Colon (tissue), 2 donors: ENCODE measurements at regions not wholly inside any gene's neighbourhood (a gene's known extent, or its start where the extent isn't known, plus 50 kb on each side); places are given as distances from the start of the nearest gene placed in this dataset.
A peak's percentile ranks its signal among the peaks of the same experiment; 100 is the strongest.
"Not testable (repeated sequence)": the region's sequence is repeated elsewhere in the genome, so short reads cannot be mapped to it uniquely, and the experiment has no call there.

ENCODE experiments used
- FAIRE-seq: peaks from 2 replicates; lab custom pipeline; 2012; peaks lifted over from hg19 to GRCh38; lab: Jason Lieb, UNC
- donor health status: control.
- donor health status: control.

DNA sequence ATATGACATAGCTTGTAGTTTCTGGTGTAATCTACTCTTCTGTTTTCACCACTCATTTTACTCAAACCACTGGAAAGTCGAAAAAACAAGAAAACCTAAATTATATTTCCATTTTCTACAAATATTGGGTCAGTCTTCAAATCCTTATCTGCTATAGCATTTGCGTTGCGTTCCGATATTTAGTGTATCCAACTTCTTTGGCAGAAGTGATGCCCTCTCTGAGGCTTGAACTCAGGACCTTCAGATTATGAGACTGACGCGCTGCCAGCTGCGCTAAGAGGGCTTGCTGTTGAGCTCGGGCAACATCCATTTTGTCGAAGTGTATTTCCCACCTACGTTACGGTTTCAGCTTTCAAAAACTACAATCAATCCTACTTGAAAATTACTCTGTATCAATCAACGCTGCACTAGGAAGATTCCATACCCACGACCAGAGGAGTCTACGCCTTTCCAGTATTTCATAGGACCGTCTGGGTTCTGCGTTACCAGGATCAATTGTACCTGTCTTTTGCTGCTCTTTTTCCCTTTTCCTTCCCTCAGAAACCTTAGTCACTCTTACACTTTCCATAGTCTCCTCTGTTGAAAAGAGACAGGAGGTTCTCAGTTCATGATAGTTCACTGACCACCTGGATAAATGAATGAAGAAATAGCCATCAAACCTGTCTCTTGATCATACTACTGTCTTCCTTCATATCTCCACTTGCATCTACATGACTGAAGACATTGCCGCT lies 140.5 kb upstream of the ZNF322 start:
- not testable (repeated sequence) for FAIRE-seq

DNA sequence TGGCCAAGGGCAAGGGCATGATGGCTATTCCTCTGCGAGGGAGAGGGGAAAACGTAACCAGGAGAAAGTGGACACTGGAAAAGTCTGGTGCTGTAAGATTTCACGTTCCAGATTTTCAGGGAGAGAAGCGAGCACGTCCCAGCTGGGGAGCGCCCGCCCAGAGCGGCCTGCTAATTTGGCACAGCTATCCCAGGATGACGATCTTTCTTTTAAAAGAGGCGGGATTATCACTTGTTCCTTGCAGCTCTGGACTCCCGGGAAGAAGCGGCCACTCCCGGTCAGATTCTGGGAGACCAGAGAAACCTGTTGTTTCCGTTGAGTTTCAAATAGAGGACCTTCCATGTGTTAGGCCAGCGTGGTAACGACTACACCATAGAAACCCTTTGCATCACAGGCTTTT lies 144.2 kb upstream of the ZNF322 start:
- FAIRE-seq, result not testable (repeated sequence)

DNA sequence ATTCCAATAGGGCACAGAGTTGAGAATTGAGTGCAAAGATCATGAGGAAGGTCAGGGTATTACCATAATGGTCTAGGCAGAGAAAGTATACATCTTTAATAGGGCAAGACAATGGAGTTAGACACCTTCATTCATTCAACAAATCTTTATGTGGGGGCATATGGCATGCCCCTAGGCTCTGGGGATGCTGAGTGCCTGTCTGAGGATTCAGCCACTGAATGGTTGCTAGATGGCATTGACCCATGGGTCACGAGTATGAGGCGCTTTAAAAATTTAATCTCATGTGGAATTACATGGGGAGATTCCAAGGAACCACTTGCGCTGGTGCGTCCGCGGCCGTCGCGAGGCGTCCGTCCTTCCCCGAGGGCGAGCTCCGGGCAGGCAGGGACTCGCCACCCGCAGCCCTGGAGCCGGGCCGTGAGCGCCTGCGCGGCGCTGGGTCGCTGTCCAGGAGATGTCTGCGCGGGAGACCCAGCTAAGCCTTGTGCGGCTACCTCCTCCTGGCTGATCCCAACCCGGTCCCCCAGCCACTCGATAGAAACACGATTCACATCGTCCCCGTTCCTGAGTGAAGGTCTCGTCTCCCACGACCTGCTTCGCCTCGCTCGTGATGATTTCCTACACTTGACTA lies 152.1 kb upstream of the ZNF322 start:
- FAIRE-seq, result not testable (repeated sequence)

DNA sequence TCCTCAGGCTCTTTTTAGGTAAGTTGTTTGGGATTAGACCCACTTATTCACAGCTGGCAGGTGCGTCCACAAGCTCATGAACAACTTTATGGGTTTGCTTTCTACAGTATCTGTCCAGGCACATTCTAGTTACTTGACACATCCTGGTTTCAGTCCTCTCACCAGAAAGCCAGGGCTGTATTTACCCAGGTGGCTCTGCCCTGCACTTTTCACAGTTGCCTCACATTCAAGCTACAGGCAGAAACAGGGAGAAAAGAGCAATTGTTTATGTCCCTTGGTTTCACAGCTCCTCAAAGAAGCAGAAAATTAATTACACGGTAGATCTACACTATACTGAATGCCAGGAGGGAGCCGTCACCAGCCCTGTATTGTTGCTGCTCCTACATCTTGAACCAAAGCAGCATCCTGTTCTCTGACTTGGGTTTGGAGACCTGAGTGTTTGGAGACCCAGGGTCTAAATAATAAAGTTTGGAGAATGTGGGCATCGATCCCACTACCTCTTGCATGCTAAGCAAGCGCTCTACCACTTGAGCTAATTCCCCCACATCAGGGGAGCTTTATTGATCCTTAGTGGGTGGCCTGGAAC lies 159.2 kb upstream of the ZNF322 start:
- FAIRE-seq, result not testable (repeated sequence)

DNA sequence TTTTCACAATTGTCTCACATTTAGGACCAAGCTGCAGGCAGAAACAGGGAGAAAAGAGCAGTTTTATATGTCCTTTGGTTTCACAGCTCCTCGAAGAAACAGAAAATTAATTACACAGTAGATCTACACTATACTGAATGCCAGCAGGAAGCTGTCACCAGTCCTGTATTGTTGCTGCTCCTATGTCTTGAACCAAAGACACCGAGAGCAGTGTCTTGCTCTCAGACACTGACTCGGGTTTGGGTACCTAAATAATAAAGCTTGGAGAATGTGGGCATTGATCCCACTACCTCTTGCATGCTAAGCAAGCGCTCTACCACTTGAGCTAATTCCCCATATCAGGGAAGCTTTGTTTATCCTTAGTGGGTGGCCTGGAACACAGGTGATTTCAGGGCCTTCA lies 168.4 kb upstream of the ZNF322 start:
- FAIRE-seq, result not testable (repeated sequence)

DNA sequence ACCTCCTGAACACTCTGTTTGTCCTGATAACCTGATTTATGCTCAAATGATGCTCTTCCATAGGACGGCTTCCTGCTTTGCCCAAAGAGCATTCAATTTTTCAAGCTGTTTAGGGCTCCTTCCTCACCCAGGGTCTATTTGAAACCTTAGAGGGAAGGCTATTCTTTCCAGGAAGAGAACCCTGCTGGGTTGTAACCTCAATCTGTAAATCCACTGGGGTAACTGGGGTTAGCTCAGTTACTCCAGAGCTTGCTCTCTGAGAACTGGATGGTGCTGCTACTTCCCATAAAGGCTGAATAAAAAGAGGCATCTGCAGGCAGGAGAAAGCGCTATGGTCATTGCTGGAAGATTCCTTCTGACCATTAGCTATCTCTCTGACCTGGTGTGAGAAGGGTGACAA lies 169.9 kb upstream of the ZNF322 start:
- not testable (repeated sequence) for FAIRE-seq

DNA sequence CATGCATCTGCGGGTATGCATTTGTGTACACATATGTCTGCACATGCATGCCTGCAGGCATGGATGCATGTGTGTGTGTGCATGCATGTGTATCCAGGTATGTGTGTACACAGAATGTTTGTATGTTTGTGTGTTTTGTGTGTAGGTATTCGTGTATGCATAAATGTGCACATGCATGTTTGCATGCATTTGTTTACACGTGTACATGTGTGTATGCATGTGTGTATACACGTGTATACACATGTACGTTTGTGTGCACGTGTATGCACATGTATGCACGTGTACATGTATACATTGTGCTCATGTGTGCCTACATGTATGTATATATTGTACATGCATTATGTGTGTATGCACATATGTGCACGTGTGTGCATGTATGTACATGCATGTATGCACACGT lies 171.4 kb upstream of the ZNF322 start:
- FAIRE-seq, result not testable (repeated sequence)

DNA sequence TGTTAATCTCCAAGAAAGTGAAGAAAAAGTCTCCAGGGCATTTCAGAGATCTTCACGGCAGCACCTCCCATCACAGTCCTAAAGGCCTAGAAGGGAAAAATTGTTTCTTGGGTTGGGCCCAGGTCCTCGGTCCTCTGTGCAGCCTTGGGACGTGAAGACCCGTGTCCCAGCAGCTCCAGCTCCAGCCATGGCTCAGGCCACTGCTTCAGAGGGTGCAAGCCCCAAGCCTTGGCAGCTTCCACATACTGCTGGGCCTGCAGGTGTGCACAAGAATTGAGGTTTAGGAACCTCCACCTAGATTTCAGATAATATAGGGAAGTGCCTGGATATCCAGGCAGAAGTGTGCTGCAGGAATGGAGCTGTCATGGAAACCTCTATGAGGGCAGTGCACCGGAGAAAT lies 176.2 kb upstream of the ZNF322 start:
- FAIRE-seq, result not testable (repeated sequence)

DNA sequence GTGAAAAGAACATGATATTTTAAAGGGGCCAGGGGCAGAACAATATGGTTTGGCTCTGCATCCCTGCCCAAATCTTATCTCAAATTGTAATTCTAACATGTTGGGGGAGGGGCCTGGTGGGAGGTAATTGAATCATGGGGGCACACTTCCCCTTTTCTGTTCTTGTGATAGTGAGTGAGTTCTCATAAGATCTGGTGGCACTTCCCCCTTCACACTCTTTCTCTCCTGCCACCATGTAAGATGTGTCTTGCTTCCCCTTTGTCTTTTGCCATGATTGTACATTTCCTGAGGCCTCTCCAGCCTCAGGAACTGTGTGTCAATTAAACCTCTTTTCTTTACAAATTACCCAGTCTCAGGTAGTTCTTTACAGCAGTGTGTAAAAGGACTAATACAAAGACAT lies 177.1 kb upstream of the ZNF322 start:
- FAIRE-seq, result not testable (repeated sequence)

DNA sequence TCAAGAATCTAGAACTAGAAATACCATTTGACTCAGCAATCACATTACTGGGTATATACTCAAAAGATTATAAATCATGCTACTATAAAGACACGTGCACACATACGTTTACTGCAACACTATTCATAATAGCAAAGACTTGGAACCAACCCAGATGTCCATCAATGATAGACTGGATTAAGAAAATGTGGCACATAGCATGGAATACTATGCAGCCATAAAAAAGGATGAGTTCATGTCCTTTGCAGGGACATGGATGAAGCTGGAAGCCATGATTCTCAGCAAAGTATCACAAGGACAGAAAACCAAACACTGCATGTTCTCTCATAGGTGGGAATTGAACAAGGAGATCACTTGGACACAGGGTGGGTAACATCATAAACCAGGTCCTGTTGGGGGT lies 185.3 kb upstream of the ZNF322 start:
- not testable (repeated sequence) for FAIRE-seq

DNA sequence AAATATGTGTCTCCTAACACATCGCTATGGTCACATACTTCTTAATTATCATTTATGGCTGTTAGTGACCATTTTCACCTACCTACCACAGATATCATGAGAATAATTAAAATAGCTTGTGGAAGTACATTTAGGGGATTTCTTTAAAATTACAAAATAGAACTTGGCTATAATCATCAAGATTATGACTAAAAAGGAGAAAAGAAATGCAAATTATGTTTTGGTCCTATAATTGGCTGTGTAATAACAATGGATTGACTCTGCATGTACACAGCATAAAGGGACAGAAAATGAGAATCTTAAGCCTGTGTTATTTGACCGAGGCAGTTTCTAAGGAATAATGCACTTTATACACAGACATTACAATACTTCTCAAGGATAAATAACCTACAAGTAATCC lies 197.7 kb upstream of the ZNF322 start:
- not testable (repeated sequence) for FAIRE-seq

DNA sequence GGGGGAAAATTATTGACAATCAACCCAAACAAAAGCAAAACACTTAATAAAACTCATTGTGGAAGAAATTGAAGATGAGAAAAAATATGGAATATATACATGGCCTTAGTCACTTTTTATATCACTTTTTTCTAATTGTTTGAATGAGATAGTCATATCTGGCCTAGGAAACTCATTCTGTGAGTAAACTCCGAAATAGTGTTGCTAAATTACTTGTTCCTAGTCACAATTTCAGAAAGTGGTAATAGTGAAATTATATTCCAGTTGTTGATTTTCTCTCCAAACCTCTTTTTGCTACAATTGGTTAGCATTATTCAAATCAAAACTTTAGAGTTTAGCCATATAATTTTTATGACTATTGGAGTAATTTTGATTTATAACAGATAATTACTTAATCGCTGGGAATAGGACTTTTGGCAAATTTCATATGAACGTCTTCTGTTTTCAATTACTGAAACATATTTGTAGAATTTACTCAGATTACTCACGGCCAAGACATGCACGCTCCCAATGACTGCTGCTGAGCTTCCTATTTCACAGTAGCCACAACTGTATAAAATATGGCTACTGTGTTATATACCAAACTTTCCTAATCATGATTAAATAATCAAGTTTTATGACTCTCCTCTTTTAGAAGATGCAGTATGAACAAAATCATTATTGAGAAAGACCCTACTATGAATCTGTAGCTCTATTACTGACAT lies 199.7 kb upstream of the ZNF322 start:
- FAIRE-seq, result peak; percentile 21

DNA sequence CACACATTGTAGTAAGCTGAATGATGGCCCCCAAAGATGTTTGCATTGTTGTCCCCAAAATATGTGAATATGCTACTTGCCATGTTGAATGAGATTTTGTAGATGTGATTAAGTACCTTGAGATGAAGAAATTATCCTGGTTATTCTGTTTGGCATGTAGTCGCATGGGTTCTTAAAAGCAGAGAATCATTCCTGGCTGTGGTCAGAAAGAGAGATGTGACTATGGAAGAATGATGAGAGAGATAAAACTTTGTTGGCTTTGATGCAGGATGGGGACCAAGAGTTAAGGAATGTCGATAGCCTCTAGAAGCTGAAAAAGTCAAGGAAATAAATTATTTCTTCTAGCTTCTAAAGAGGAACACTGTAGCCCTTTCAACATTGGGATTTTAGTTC lies 200.2 kb upstream of the ZNF322 start:
- not testable (repeated sequence) for FAIRE-seq

DNA sequence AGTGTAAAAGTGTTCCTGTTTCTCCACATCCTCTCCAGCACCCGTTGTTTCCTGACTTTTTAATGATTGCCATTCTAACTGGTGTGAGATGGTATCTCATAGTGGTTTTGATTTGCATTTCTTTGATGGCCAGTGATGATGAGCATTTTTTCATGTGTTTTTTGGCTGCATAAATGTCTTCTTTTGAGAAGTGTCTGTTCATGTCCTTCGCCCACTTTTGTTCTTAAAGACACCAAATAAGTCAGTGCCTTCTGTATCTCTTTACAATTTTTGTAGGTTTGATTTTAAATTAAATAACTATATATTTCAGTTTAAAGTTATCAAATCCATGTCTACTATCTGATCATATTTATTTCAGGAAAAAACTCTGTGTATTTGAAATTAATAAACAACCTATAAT lies 202.4 kb upstream of the ZNF322 start:
- FAIRE-seq, result not testable (repeated sequence)

DNA sequence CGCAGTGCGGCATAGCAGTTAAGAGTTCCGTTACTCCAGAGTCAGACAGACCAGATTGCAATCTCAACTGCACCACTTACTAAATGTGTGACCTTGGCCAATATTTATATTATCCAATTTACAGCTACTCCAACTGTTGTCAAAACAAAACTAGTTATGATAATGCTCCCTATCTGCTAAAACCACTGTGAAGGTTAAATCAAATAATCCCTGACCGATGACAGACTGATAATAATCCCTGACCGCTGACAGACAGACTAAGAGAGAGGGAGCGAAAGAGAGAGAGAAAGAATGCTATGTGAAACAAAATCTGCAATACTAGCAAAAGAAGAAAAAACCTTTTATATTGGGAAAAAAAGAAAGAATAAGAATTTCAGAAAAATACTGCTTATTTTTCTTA lies 204.1 kb upstream of the ZNF322 start:
- FAIRE-seq, result not testable (repeated sequence)

DNA sequence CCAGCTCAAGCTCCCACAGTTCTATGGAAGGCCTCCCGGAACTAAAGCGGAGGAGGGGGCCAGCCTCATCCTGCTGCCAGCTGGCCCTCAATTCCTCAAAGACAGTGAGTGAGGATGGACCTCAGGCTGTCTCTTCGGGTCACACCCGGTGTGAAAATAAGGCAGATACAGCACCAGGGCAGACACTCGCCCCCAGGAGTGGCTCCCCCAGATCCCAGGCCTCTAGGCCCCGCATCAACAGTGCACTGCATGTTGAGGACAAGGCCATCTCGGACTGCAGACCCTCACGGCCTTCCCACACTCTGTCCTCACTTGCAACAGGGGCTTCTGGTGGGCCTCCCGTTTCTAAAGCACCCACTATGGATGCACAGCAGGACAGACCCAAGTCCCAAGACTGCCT lies 239.2 kb upstream of the ZNF322 start:
- FAIRE-seq, result not testable (repeated sequence)

DNA sequence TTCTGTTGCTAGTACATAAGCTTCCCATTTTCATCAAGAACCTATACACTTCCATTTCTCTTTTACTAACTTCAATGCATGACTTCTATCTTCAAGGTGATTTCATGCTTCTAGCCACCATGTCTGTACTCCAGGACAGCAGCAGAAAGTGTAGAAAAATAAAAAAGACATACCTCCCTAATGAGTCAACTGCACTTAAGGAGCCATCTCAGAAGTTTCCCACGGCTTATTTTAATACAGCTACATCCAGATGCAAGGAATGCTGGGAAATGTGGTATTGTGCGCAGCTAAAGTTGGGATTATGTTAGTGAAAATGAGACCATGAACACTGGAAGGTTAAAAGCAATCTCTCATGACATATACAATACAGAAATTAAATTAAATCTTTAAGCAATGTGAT lies 264.7 kb upstream of the ZNF322 start:
- not testable (repeated sequence) for FAIRE-seq

DNA sequence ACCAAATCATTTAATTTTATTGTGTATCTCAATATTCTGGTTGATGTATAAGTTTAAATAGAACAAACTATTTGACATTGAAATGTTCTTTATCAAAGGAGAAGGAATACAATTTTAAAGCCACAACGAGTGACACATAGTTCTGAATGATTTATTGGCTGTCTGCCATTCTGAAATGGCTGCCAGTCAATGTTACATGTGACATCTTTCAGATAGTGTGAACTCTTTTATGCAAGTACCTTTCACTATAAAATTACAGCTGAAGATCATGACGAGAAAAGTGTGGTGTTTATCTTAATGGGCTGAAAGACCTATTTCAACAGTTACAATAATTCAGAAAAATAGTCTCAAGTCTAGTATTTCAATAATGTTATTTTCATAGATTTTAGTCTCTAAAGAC lies 268.6 kb upstream of the ZNF322 start:
- FAIRE-seq, result not testable (repeated sequence)

DNA sequence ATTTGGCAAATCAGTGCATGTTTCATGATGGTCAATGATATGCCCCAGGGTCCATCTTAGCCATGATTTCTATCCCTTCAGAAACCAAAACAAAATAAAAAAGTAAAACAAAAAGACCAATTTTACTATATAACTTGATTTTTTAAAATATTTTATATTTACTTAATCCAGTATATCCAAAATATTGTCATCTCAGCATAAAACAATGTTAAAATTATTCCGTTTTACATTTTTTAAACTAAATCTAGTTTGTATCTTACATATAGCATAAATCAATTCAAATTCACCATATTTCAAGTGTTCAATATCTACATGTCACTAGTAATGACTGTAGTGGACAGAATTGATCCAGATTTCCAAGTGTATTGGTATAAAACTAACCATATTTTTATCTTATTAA lies 277.7 kb upstream of the ZNF322 start:
- not testable (repeated sequence) for FAIRE-seq

DNA sequence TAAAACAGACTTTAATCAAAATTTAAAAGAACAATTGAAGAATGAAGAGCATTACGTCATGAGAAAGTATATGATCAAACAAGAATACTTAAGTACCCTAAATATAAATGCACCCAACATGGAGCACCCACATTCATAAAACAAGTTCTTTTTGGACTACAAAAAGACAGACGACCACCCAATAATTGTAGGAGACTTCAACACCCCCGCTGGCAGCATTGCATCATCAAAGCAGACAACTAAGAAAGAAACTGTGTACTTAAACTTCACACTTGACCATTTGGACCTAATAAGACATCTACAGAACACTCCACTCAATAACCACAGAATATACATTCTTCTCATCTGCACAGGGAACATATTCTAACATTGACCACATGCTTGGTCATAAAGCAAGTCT lies 291.7 kb upstream of the ZNF322 start:
- not testable (repeated sequence) for FAIRE-seq

DNA sequence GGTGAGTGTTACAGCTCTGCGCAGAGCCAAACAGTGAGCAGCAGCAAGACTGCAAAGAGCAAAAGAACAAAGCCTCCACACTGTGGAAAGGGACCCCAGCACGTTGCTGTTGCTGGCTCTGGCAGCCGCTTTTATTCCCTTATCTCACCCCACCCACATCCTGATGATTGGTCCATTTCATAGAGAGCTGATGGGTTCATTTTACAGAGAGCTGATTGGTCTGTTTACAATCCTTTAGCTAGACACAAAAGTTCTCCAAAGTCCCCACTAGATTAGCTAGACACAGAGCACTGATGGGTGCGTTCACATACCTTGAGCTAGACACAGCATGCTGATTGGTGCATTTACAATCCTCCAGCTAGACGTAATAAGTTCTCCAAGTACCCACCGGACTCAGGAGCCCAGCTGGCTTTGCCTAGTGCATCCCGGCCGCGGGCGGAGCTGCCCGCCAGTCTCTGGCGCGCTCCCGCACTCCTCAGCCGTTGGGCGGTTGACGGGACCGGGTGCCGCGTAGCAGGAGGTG lies 291.4 kb upstream of the PRSS16 start:
- not testable (repeated sequence) for FAIRE-seq

DNA sequence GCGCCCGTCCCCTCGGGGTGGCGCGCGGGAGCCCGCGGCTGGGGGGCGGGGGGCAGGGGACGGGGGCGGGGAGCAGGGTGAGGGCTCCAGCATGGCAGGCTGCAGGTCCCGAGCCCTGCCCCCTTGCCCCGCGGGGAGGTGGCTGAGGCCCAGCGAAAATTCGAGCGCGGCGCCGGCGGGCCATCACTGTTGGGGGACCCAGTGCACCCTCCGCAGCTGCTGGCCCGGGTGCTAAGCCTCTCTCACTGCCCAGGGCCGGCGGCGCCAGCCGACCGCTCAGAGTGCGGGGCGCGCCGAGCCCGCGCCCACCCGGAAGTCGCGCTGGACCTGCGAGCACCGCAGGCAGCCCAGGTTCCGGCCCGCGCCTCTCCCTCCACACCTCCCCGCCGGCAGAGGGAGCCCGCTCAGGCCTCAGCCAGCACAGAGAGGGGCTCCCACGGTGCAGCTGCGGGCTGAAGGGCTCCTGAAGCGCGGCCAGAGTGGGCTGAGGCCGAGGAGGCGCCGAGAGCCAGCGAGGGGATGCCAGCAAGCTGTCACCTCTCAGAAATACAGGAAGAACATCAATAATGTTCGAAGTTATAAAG lies 290.8 kb upstream of the PRSS16 start:
- FAIRE-seq, result not testable (repeated sequence)
